Endothelial cell of umbilical vein (primary cell): ENCODE measurements at regions not wholly inside any gene's neighbourhood (a gene's known extent, or its start where the extent isn't known, plus 50 kb on each side); places are given as distances from the start of the nearest gene placed in this dataset.

ENCODE experiments used
- CTCF ChIP-seq, 2 donors: IDR thresholded peaks; 1 replicate in 1 of 2; 2 replicates in 1 of 2; pipeline ENCODE4 v1.5.1; 2011; ENCODE audit warnings: low read length in 2 of 2, mild to moderate bottlenecking in 2 of 2, moderate library complexity in 2 of 2, control low read depth in 1 of 2, inconsistent platforms in 1 of 2, low read depth in 1 of 2; ENCODE audit not compliant: insufficient read depth in 1 of 2; ENCODE audit errors: extremely low read depth in 1 of 2
- EZH2 ChIP-seq: IDR thresholded peaks from 2 replicates; pipeline ENCODE4 v1.6.1; 2012; ENCODE audit warnings: borderline replicate concordance, low read depth, mild to moderate bottlenecking, moderate library complexity, low read length, inconsistent platforms; ENCODE audit not compliant: severe bottlenecking
- JUN ChIP-seq: IDR thresholded peaks from 2 replicates; pipeline ENCODE4 v1.6.1; 2011; ENCODE audit warnings: borderline replicate concordance, low read depth; ENCODE audit not compliant: insufficient read length, insufficient read depth
- MAX ChIP-seq: IDR thresholded peaks from 2 replicates; pipeline ENCODE4 v1.6.1; 2011; ENCODE audit not compliant: insufficient read depth, insufficient read length
- POLR2A ChIP-seq: IDR thresholded peaks from 2 replicates; pipeline ENCODE4 v1.6.1; 2012; ENCODE audit warnings: low read depth, mild to moderate bottlenecking, control low read depth, low read length
- POLR2AphosphoS5 ChIP-seq: IDR thresholded peaks from 2 replicates; pipeline ENCODE4 v1.6.1; 2012; ENCODE audit warnings: low read depth, mild to moderate bottlenecking, control low read depth, low read length, moderate library complexity; ENCODE audit not compliant: insufficient read depth

- TF ChIP-seq CTCF (IDR thresholded peaks at IDR 0.05; ENCODE audit: extremely low read depth in 1 of 2, insufficient read depth in 1 of 2, low read depth in 1 of 2, low read length in 2 of 2) (no peak), JUN (no peak), MAX (no peak), POLR2A (no peak), POLR2AphosphoS5 (no peak), EZH2 (no peak)
Measured at GRCh38 chr2:65711863-65712262, 279.5 kb upstream of the SPRED2 start.
